ENCODE measurements at regions not wholly inside any gene's neighbourhood (a gene's known extent, or its start where the extent isn't known, plus 50 kb on each side); places are given as distances from the start of the nearest gene placed in this dataset.

DNA sequence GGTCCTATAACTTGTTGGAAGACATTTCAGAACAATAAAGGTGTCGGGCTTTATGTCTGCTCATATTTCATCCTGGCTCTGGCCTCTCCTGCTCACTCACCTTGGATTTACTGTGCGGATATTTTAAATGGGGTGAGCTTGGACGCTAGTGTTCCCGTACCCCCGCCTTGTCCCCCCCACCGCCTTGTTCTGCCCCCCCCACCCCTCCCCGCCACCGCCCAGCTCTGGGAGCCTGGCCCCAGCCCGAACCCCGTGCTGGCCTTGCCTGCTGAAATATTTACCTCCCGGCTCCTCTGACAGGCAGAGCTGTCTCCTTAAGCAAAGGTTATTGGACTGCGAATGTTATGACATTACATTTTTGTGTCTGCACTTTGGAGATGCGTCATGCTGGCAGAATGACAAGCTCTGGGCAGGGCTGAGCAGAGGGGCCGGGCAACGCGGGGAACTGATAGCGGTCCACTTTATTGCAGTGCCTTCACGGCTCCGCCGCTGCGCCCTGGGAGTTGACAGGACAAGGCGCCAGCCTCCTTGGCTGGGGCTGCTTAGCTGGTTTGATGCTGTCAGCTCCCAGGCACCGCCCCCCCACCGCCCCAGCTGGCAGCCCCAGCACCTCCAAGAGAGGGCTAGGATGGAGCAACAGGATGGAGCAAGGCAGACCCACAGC is 222.5 kb upstream of the GSE1 start:
- DNase-seq (ENCODE audit: missing footprints): peak; percentile 88
- intact Hi-C loops (cut with DNase I): loop anchor here (10.0 kb wide), 2 partner anchors 214 to 324 kb away; no protein-coding TSS in a partner anchor

GRCh38 chr16:85391175-85391707 is 221.9 kb upstream of the GSE1 start:
- intact Hi-C loops (cut with DNase I): loop anchor here (10.0 kb wide), 2 partner anchors 214 to 324 kb away; no protein-coding TSS in a partner anchor
- ATAC-seq: no peak
- peak; percentile 21 for DNase-seq (ENCODE audit: missing footprints)

More for the DNA sequence above, 222.5 kb upstream of the GSE1 start:
- peak; percentile 69 for ATAC-seq

DNA sequence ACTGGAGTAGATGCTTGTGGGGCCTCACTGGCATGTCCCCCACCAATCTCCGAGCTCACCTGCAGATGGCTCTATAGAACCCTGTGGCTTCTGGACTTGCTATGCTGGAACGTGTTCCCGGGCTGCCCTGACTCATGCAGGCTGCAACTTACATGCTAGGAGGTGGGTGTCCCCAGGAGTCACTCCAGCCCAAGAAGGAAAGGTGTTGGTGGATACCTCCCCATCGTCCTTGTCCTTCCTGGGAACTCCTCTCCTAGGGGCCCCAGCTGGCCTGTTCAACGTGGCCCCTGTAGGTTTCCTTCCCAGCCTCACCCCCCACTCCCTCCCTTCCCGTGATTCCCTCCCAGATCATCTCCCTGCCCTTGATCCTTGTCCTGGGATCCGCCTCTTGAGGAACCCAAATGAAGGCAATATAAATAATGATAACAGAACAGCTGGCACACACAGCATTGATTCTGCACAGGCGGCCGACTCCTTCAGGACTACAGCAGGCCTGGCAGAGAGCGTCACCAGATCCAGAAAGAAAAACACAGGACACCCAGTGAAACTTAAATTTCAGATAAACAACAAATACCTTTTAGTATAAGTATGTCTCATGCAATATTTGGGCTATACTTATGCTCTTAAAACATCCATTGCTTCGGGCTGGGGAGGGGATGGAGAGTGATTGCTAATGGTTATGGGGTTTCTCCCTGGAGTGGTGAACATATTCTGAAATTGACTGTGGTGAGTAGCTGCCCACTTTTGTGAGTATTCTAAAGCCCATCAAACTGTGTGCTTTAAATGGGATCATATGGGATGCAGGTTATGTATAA is 221.1 kb upstream of the GSE1 start:
- no peak for ATAC-seq
- intact Hi-C loops (cut with DNase I): loop anchor here (10.0 kb wide), 2 partner anchors 213 to 323 kb away; no protein-coding TSS in a partner anchor
- peak; percentile 41 for DNase-seq (ENCODE audit: missing footprints)

DNA sequence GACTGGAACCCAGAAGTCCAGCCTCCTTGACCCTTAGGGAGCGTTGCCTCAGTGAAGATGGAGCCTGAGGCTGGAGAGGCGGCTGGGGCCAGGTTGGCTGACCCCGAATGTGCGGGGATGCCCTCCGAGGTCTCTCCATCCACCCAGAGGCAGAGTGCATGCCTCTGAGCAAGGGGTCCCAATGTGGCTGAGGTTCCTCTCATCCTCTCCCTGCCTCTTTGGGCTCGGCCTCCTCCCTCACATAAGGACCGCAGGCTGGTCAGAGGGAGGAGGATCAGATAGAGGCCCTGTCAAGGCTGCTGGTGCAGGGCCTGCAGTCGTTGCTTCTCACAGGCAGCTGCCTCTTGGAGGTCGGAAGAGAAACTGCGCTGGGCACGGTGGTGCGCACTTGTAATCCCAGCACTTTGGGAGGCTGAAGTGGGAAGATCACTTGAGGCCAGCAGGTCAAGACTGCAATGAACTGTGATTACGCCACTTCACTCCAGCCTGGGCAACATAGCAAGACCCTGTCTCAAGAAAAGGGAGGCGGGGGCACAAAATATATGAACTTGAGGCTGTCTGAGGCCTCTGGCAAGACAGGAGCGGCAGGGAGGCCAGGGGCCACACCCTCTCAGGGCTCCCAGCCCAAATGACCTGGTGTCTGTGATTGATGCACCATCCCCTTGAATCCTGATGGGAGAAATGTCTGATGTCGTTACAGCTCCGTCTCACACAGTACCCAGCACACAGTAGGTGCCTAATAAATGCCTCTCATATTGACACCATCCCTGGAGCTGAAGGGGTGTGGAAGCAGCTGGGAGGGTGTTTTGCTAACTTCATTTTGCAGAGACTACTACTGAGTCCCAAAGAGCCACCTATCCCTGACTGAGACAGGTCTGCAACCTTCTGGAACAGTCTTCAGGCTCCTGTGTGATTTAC is 220.1 kb upstream of the GSE1 start:
- DNase-seq (ENCODE audit: missing footprints) (peak; percentile 48), ATAC-seq (no peak)
- intact Hi-C loops (cut with DNase I): loop anchor here (10.0 kb wide), 2 partner anchors 212 to 322 kb away; no protein-coding TSS in a partner anchor

GRCh38 chr16:85393674-85394451 is 219.3 kb upstream of the GSE1 start:
- ATAC-seq (peak; percentile 53), DNase-seq (ENCODE audit: missing footprints) (peak; percentile 75)
- intact Hi-C loops (cut with DNase I): loop anchor here (10.0 kb wide), 2 partner anchors 211 to 321 kb away; no protein-coding TSS in a partner anchor

GRCh38 chr16:85394456-85395206 is 218.5 kb upstream of the GSE1 start:
- ATAC-seq (no peak), DNase-seq (ENCODE audit: missing footprints) (peak; percentile 26)
- intact Hi-C loops (cut with DNase I): loop anchor here (10.0 kb wide), 2 partner anchors 210 to 320 kb away; no protein-coding TSS in a partner anchor

GRCh38 chr16:85395207-85395912 is 217.8 kb upstream of the GSE1 start:
- DNase-seq (ENCODE audit: missing footprints) (peak; percentile 79), ATAC-seq (peak; percentile 42)
- intact Hi-C loops (cut with DNase I): loop anchor here (10.0 kb wide), 2 partner anchors 209 to 319 kb away; no protein-coding TSS in a partner anchor

DNA sequence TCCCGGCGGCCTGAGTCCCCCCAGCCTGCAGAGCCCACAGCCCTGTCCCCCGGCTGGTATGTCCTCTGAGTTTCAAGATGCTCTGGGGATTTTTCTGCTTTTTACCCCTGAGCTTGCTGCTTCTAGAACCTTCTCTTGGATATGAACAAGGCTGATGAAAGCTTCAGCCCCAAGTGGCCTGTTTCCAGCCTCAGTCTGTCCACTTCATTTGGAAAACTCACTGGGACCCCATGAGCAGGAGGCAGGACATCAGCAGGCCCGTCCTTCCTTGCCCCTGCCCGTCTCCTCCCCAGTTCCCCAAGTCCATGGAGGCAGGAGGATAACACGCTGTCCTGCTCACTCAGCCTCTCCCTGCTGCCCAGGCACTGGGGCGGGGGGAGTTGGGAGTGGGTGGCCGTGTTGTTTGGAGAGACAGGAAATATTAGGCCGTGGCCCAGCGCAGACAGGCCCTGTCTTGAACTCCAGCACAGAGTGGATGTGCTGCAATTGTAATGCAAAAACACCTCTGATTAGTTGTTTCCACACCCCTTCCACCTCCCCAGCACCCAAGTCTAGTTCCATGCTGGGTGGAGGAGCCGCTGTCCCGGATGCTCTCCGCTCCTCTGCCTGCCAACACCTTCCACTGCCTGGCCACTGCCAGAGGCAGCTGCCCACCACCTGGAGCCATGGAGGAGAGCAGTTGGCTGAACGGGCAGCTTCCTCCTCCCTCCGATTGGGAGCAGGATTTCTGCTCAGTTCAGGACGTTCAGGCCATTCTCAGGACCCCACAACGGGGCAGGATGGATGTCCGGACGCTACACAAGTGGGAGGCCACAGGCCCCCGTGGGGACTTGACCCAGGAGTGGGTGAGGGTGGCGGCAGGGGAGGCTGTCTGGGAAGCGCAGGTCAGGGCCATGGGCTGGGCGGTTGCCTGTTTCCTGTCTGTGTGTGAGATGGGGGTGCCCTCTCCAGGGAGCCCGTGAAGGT is 216.9 kb upstream of the GSE1 start:
- peak; percentile 55 for DNase-seq (ENCODE audit: missing footprints)

DNA sequence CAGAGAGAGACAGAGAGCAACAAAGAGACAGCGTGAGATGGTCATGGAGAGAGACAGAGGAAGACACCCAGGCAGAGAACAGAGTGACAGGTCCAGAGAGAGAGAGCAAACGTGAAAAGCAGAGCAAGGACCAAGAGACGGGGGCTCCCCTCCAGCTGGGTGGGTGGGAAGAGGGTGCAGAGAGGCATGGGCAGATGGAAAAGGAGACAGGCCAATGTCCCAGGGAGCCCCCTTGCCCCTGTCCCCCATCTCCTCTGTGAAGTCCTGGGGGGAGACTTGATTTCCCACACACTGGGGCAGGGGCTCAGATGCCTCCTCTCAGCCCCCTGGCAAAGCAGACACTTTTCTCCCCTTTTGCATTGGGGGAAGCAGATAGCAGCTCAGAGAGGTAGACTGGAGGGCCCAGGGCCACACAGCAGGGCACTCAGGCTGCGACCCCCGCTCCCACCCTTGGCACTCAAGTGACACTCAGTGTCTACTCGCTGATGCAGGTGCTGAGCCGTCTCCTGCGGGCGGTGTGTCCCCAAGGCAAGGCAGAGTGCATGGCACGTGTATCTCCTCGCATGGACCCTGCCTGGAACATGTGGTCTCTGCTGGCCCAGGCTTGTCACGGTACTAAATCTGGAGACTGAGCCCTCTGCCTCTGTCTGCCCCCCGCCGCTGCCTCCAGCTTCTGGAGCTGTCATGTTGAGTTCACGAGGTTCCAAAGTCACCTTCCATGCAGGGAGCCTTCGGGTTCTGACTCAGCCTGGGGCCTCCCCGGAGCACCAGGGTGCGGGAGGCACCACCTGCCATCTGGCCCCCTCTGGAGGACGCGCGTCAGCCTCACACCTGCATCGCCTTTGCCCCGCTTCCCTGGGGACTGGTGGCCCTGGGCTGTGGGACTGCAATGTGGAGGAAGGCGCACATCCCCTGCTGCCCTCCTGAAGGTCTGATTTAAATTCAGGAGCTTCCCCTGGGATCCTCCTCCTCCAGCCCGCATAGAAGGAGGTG is 215.9 kb upstream of the GSE1 start:
- DNase-seq (ENCODE audit: missing footprints): peak; percentile 53
- no peak for ATAC-seq
- intact Hi-C loops (cut with DNase I): loop anchor here (10.0 kb wide), 2 partner anchors 208 to 318 kb away; no protein-coding TSS in a partner anchor

More for the DNA sequence above, 216.9 kb upstream of the GSE1 start:
- peak; percentile 16 for ATAC-seq
- intact Hi-C loops (cut with DNase I): loop anchor here (10.0 kb wide), 2 partner anchors 209 to 319 kb away; no protein-coding TSS in a partner anchor

GRCh38 chr16:85398050-85398451 is 215.1 kb upstream of the GSE1 start:
- ATAC-seq (no peak), DNase-seq (ENCODE audit: missing footprints) (peak; percentile 7)
- intact Hi-C loops (cut with DNase I): loop anchor here (10.0 kb wide), 2 partner anchors 207 to 317 kb away; no protein-coding TSS in a partner anchor

DNA sequence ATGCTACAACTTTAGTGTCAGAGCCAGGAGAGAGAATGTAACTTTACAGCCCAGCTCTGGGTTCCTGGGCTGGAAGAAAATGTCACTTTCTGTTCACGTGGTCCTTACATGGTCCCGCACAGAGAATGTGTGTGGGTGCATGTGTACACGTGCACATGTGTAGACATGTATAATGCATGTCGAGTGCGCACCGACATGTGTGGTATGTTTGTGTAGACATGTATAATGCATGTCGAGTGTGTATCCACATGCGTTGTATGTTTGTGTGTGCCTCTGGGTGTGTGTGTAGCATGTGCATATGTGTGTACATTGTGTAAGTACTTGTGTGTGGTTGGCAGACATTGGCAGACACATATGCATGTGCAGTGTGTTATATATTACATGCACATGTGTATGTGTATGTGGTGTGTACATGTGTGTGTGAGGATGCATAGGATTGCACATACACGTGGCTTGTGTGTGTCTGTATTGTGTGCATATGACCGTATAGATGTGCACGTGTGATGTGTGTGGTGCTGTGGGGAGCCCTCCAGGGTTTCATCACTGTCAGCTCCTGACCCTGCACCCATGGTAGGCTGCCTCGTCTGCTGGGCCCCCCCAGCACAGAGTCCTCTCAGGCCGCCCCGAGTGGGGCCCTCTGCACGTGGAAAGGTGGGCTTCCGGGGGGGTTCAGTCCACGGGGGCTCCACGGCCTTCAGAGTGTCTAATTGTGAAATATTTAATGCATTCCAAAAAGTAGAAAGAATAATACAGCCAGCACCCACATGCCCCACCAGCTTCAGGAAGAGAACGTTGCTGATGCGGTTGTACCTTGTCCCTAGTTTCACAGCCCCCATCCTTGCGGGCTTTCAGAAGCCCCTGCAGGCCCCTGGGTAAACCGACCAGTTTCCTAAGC is 214.2 kb upstream of the GSE1 start:
- no peak for ATAC-seq
- peak; percentile 43 for DNase-seq (ENCODE audit: missing footprints)
- intact Hi-C loops (cut with DNase I): loop anchor here (10.0 kb wide), 2 partner anchors 206 to 316 kb away; no protein-coding TSS in a partner anchor

DNA sequence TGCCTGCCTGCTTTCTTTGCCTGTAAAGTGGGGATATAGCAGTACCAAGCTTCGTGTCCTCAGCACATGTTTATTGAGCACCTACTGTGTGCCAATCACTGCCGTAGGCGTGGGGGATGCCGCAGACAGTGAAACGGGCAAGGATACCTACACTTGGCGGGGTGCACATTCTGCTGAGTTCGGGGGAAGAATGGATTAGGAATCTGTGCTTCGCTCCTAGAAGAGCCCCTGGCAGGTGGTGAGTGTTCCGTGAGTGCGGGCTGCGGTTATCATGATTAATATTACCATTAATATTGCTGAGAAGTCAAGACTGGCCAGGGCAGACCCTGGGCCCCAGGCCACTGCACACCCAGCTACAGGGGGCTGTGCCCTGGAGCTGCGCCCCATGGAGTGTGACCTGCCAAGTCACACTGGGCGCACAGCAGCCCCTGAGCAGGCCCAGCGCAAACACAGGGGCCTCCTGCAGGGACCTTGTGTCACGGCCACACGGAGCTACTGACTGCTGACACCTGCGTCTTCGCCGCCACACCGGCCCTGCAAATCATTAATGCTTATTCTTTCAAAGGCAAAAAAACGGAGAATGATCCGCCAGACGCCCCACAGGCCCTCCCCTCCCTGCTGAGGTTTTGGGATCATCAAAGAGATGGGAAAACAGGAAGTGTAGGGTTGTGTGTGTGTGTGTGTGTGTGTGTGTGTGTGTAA is 213.4 kb upstream of the GSE1 start:
- intact Hi-C loops (cut with DNase I): loop anchor here (10.0 kb wide), 2 partner anchors 205 to 315 kb away; no protein-coding TSS in a partner anchor
- peak; percentile 45 for DNase-seq (ENCODE audit: missing footprints)
- no peak for ATAC-seq

Measured in Right ventricle myocardium inferior (tissue), 1 donor.